Uterus (tissue), 3 donors: ENCODE measurements at regions not wholly inside any gene's neighbourhood (a gene's known extent, or its start where the extent isn't known, plus 50 kb on each side); places are given as distances from the start of the nearest gene placed in this dataset.
"Not testable (repeated sequence)": the region's sequence is repeated elsewhere in the genome, so short reads cannot be mapped to it uniquely, and the experiment has no call there.

Source experiments
- DNase-seq, 2 donors: peaks; one replicate each; pipeline ENCODE4 v3.0.0-alpha.2; 2019 to 2020
- H3K27ac ChIP-seq, 2 donors: fragments of 200-600 bp; sonication (generic); 1 replicate in 1 of 2; 2 replicates in 1 of 2; pipeline ENCODE4 v1.5.1; 2016 to 2018
- H3K27me3 ChIP-seq, 2 donors: fragments of 200-600 bp; sonication (generic); one replicate each; pipeline ENCODE4 v1.5.1; 2018 to 2019; ENCODE audit warnings: control low read depth in 1 of 2
- H3K36me3 ChIP-seq, 2 donors: fragments of 200-600 bp; sonication (generic); one replicate each; pipeline ENCODE4 v1.5.1; 2019; ENCODE audit warnings: control low read depth in 1 of 2
- H3K4me1 ChIP-seq, 2 donors: fragments of 200-600 bp; sonication (generic); one replicate each; pipeline ENCODE4 v1.5.1; 2018 to 2019; ENCODE audit warnings: control low read depth in 1 of 2
- H3K4me3 ChIP-seq, 2 donors: fragments of 200-600 bp; sonication (generic); 1 replicate in 1 of 2; 2 replicates in 1 of 2; pipeline ENCODE4 v1.5.1; 2018 to 2019; ENCODE audit warnings: mild to moderate bottlenecking in 1 of 2
- H3K9me3 ChIP-seq, 2 donors: fragments of 200-600 bp; sonication (generic); one replicate each; pipeline ENCODE4 v1.5.1; 2019; ENCODE audit warnings: control low read depth in 1 of 2
- CTCF ChIP-seq, 4 experiments: fragments of 200-600 bp in 2 of 4; fragments of 450-650 bp in 2 of 4; sonication (generic) in 2 of 4; IDR thresholded peaks; one replicate each; pipeline ENCODE4 v1.5.1; 2016 to 2019; ENCODE audit warnings: antibody characterized with exemption in 4 of 4, mild to moderate bottlenecking in 2 of 4, moderate library complexity in 1 of 4
- POLR2A ChIP-seq, 2 donors: fragments of 450-650 bp; IDR thresholded peaks; one replicate each; pipeline ENCODE4 v1.6.1; 2016; ENCODE audit warnings: antibody characterized with exemption in 2 of 2, mild to moderate bottlenecking in 1 of 2, moderate library complexity in 1 of 2
- intact Hi-C: fragments of 100-400 bp; cut with DNase I; formaldehyde crosslinking; loops from one replicate; pipeline ENCODE4 v1.15.1; 2023; ENCODE audit warnings: low total_unique reads
- donor health status: DM: yes; HTN: yes; CAD: no.

GRCh38 chr2:210863283-210863682, 306.9 kb downstream of the CPS1 start:
- Histone ChIP-seq H3K4me3 (no peak overlapping the region), H3K36me3 (no peaks in the 10 kb centered on the region), H3K27ac (no peak overlapping the region), H3K27me3 (no peaks in the 10 kb centered on the region), H3K9me3 (no peaks in the 10 kb centered on the region), H3K4me1 (no peaks in the 10 kb centered on the region)
- TF ChIP-seq CTCF (IDR thresholded peaks at IDR 0.05) (no peak), POLR2A (IDR thresholded peaks at IDR 0.05) (no peak)
- intact Hi-C loops = no loop called here
- DNase-seq = no peak

GRCh38 chr2:210871566-210871965, 315.2 kb downstream of the CPS1 start:
- DNase-seq, H3K4me3 ChIP-seq, H3K9me3 ChIP-seq, H3K36me3 ChIP-seq, intact Hi-C loops, H3K27me3 ChIP-seq, H3K27ac ChIP-seq, H3K4me1 ChIP-seq: not testable (repeated sequence)

GRCh38 chr2:210873631-210874030, 317.2 kb downstream of the CPS1 start:
- intact Hi-C loops = no loop called here
- DNase-seq = no peak
- no peaks in the 10 kb centered on the region for H3K27me3 ChIP-seq
- no peak overlapping the region for H3K4me3 ChIP-seq
- no peaks in the 10 kb centered on the region for H3K36me3 ChIP-seq
- no peak overlapping the region for H3K27ac ChIP-seq
- H3K4me1 ChIP-seq = no peaks in the 10 kb centered on the region
- no peaks in the 10 kb centered on the region for H3K9me3 ChIP-seq
- no peak for TF ChIP-seq CTCF (IDR thresholded peaks at IDR 0.05)
- TF ChIP-seq POLR2A (IDR thresholded peaks at IDR 0.05) = no peak

- TF ChIP-seq CTCF (IDR thresholded peaks at IDR 0.05) (no peak), POLR2A (IDR thresholded peaks at IDR 0.05) (no peak)
- no peak for DNase-seq
- Histone ChIP-seq H3K27ac (no peak overlapping the region), H3K9me3 (no peaks in the 10 kb centered on the region), H3K4me3 (no peak overlapping the region), H3K36me3 (no peaks in the 10 kb centered on the region), H3K4me1 (no peaks in the 10 kb centered on the region), H3K27me3 (no peaks in the 10 kb centered on the region)
- intact Hi-C loops = no loop called here
Observed at GRCh38 chr2:210884227-210884626, 327.8 kb downstream of the CPS1 start.

- H3K9me3 ChIP-seq = no peaks in the 10 kb centered on the region
- no peak for DNase-seq
- no peak overlapping the region for H3K27ac ChIP-seq
- H3K27me3 ChIP-seq = no peaks in the 10 kb centered on the region
- intact Hi-C loops = no loop called here
- H3K4me1 ChIP-seq = no peaks in the 10 kb centered on the region
- no peaks in the 10 kb centered on the region for H3K36me3 ChIP-seq
- TF ChIP-seq CTCF (IDR thresholded peaks at IDR 0.05) = no peak
- TF ChIP-seq POLR2A (IDR thresholded peaks at IDR 0.05) = no peak
- no peak overlapping the region for H3K4me3 ChIP-seq
Observed at GRCh38 chr2:210888035-210888434, 331.6 kb downstream of the CPS1 start.

GRCh38 chr2:210895132-210895531, 338.7 kb downstream of the CPS1 start:
- TF ChIP-seq POLR2A (IDR thresholded peaks at IDR 0.05) (no peak), CTCF (IDR thresholded peaks at IDR 0.05) (no peak)
- intact Hi-C loops = no loop called here
- Histone ChIP-seq H3K4me1 (no peaks in the 10 kb centered on the region), H3K4me3 (no peak overlapping the region), H3K27ac (no peak overlapping the region), H3K36me3 (no peaks in the 10 kb centered on the region), H3K27me3 (no peaks in the 10 kb centered on the region), H3K9me3 (no peaks in the 10 kb centered on the region)
- DNase-seq = no peak
